Lower leg skin (tissue), 4 donors: ENCODE measurements at regions not wholly inside any gene's neighbourhood (a gene's known extent, or its start where the extent isn't known, plus 50 kb on each side); places are given as distances from the start of the nearest gene placed in this dataset.

ENCODE experiments used
- DNase-seq, 2 donors: peaks; one replicate each; pipeline ENCODE4 v3.0.0-alpha.2; 2019; ENCODE audit warnings: low spot score in 2 of 2
- H3K4me3 ChIP-seq: fragments of 200-600 bp; sonication (generic); 2 replicates; pipeline ENCODE4 v1.5.1; 2017; ENCODE audit warnings: mild to moderate bottlenecking, low read depth; ENCODE audit not compliant: poor library complexity, severe bottlenecking
- POLR2A ChIP-seq, 2 donors: fragments of 450-650 bp; IDR thresholded peaks; one replicate each; pipeline ENCODE4 v1.6.1; 2016 to 2017; ENCODE audit warnings: antibody characterized with exemption in 2 of 2, mild to moderate bottlenecking in 1 of 2, moderate library complexity in 1 of 2
- WGBS, 2 donors: methylation state at CpG; one replicate each; pipeline ENCODE4 v1.1.5; 2018; 5-methylcytosine and 5-hydroxymethylcytosine counted together
- intact Hi-C: fragments of 100-400 bp; cut with DNase I; formaldehyde crosslinking; loops from one replicate; pipeline ENCODE4 v1.15.0; 2023; ENCODE audit warnings: low total_unique reads
- TF ChIP-seq, protein P1 (sequence below), 3 donors: fragments of 450-650 bp; IDR thresholded peaks; one replicate each; pipeline ENCODE4 v1.5.1; 2016; ENCODE audit warnings: antibody characterized with exemption in 3 of 3, mild to moderate bottlenecking in 3 of 3, moderate library complexity in 2 of 3

DNA sequence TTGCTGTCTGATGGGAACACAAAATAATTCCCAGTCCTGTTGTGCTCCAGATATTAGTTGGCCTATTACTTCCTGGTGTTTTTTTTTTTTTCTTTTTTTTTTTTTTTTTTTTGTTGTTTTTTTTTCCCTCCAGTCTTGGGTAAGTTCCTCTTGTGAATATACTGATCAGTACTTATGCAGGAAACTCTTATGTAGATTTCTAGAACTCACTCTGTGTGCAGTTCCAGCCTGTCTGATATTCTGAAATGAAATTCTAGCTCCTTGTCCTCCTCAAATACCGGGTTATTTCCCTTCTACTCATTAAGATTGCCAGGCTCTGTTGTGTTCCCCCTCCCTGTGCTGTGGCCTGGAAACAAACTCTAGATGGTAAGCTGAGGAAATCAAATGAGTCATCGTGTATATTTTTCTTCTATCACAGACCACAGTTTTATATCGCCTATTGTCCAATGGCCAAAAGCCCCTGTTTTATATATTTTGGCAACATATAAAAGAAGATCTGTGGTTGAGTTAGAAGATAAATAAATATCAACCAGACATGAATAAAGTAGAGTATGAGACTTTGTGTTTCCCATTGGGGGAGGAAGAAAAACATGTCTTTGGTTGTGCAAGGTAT is 124.3 kb upstream of the UGT8 start:
- WGBS, 2 donors, result 79 to 86% methylated on average over 3 of the region's 3 CpGs
- intact Hi-C loops, result no loop called here
- TF ChIP-seq, protein P1, sequence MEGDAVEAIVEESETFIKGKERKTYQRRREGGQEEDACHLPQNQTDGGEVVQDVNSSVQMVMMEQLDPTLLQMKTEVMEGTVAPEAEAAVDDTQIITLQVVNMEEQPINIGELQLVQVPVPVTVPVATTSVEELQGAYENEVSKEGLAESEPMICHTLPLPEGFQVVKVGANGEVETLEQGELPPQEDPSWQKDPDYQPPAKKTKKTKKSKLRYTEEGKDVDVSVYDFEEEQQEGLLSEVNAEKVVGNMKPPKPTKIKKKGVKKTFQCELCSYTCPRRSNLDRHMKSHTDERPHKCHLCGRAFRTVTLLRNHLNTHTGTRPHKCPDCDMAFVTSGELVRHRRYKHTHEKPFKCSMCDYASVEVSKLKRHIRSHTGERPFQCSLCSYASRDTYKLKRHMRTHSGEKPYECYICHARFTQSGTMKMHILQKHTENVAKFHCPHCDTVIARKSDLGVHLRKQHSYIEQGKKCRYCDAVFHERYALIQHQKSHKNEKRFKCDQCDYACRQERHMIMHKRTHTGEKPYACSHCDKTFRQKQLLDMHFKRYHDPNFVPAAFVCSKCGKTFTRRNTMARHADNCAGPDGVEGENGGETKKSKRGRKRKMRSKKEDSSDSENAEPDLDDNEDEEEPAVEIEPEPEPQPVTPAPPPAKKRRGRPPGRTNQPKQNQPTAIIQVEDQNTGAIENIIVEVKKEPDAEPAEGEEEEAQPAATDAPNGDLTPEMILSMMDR (IDR thresholded peaks at IDR 0.05), result no peak
- TF ChIP-seq POLR2A (IDR thresholded peaks at IDR 0.05), result no peak
- no peak for DNase-seq
- H3K4me3 ChIP-seq, result no peak overlapping the region

DNA sequence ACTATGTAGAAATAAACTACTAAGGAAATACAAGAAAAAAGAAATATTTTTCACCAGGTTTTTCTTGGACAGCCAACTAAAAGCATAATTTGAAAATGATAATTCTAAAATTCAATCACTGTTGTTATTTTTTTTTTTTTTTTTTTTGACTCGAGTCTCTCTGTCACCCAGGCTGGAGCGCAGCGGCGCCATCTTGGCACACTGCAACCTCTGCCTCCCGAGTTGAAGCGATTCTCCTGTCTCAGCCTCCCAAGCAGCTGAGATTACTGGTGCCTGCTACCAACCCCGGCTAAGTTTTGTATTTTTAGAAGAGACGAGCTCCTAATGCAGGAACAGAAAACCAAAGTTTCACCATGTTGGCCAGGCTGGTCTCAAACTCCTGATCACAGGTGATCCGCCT is 122.3 kb upstream of the UGT8 start:
- no peak overlapping the region for H3K4me3 ChIP-seq
- 91 to 93% methylated on average over 9 of the region's 9 CpGs for WGBS, 2 donors
- DNase-seq, result no peak
- TF ChIP-seq POLR2A (IDR thresholded peaks at IDR 0.05), result no peak
- TF ChIP-seq, protein P1 (IDR thresholded peaks at IDR 0.05), result no peak
- intact Hi-C loops, result no loop called here

DNA sequence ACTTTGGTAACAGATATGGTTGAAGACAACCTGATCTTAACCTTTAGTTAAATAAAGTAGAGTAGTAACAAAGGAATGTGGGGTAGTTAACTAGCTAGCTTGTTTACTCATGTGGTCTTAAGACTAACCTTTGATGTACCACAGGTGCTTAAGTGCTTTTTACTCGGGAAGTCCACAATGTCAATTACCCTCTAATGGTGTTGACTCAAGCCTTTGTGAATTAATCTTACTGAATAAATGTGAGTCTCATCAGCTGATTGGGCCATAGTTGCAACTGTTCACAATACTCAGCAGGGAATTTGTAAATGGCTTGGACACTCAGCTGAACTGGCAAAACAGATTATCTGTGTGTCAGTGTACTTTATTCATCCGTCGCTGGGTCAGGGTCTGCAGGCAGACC is 119.0 kb upstream of the UGT8 start:
- TF ChIP-seq, protein P1 (IDR thresholded peaks at IDR 0.05), result no peak
- no peak for TF ChIP-seq POLR2A (IDR thresholded peaks at IDR 0.05)
- H3K4me3 ChIP-seq, result no peak overlapping the region
- 67 to 74% methylated on average over 3 of the region's 3 CpGs for WGBS, 2 donors
- no peak for DNase-seq
- intact Hi-C loops, result no loop called here

DNA sequence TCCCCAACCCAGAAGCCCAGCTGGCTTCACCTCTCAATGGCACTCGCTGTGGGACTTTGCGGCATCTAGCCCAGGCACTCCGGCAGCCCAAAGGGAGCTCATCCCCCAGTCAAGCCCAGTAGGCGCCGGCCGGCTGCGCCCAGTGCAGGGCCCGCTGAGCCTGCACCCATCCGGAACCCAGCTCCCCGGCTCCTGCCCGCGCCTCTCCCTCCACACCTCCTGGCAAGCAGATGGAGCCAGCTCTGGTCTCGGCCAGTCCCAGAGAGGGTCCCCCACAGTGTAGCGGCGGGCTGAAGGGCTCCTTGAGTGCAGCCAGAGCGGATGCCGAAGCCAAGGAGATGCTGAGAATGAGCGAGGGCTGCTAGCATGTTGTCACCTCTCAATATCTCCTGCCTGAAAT is 116.8 kb upstream of the UGT8 start:
- intact Hi-C loops, result no loop called here
- 88 to 95% methylated on average over 6 to 14 of the region's 18 CpGs for WGBS, 2 donors
- no peak overlapping the region for H3K4me3 ChIP-seq
- TF ChIP-seq, protein P1 (IDR thresholded peaks at IDR 0.05), result no peak
- TF ChIP-seq POLR2A (IDR thresholded peaks at IDR 0.05), result no peak
- no peak for DNase-seq

DNA sequence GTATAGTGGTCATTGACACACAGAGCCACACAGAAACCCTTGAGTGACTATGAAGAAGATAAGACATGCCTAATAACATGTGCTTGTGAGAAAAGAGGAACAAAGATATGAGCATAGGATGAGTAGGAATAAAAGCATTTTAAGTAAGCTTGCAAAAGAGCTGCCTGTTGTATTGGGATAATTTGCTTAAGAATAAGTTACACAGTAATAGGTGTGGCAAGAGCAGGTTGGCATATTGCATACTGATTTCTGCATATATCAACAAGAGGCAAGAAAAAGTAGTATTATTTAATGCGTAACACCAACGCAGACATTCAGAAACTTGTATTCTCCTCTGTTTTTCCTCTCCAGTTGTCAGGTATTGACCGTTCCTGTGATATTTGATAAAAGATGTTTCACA is 111.5 kb upstream of the UGT8 start:
- H3K4me3 ChIP-seq, result no peak overlapping the region
- DNase-seq, result no peak
- intact Hi-C loops, result no loop called here
- 86 to 87% methylated on average over 3 of the region's 3 CpGs for WGBS, 2 donors
- TF ChIP-seq POLR2A (IDR thresholded peaks at IDR 0.05), result no peak
- TF ChIP-seq, protein P1 (IDR thresholded peaks at IDR 0.05), result no peak
